GM12872 (cell line): ENCODE measurements at regions not wholly inside any gene's neighbourhood (a gene's known extent, or its start where the extent isn't known, plus 50 kb on each side); places are given as distances from the start of the nearest gene placed in this dataset.
A peak's percentile ranks its signal among the peaks of the same experiment; 100 is the strongest.

Experiments used
- TF ChIP-seq, protein P1 (sequence below): IDR thresholded peaks from 3 replicates; pipeline ENCODE4 v1.5.1; 2011; ENCODE audit warnings: low read depth, mild to moderate bottlenecking, low read length, moderate library complexity; ENCODE audit not compliant: insufficient read depth

DNA sequence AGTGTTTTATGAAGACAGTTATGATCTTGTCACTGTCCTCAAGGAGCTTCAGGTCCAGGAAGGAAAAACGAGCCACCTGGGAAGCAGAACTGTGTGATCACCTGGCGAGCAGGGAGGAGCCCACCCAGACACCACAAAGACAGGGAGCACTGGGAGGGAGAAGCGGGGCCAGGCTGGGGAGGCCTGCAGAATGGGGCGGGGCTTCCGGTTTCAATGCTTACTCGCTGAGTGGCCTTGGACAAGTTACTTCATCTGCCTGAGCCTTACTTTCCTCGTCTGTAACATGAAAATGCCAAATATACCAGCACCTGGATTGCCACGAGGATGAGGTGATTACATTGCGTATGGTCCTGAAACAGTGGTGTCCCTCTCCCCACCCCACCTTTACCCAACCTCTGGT, 227.5 kb downstream of the ANKRD30B start:
- TF ChIP-seq, protein P1, sequence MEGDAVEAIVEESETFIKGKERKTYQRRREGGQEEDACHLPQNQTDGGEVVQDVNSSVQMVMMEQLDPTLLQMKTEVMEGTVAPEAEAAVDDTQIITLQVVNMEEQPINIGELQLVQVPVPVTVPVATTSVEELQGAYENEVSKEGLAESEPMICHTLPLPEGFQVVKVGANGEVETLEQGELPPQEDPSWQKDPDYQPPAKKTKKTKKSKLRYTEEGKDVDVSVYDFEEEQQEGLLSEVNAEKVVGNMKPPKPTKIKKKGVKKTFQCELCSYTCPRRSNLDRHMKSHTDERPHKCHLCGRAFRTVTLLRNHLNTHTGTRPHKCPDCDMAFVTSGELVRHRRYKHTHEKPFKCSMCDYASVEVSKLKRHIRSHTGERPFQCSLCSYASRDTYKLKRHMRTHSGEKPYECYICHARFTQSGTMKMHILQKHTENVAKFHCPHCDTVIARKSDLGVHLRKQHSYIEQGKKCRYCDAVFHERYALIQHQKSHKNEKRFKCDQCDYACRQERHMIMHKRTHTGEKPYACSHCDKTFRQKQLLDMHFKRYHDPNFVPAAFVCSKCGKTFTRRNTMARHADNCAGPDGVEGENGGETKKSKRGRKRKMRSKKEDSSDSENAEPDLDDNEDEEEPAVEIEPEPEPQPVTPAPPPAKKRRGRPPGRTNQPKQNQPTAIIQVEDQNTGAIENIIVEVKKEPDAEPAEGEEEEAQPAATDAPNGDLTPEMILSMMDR, result no peak

DNA sequence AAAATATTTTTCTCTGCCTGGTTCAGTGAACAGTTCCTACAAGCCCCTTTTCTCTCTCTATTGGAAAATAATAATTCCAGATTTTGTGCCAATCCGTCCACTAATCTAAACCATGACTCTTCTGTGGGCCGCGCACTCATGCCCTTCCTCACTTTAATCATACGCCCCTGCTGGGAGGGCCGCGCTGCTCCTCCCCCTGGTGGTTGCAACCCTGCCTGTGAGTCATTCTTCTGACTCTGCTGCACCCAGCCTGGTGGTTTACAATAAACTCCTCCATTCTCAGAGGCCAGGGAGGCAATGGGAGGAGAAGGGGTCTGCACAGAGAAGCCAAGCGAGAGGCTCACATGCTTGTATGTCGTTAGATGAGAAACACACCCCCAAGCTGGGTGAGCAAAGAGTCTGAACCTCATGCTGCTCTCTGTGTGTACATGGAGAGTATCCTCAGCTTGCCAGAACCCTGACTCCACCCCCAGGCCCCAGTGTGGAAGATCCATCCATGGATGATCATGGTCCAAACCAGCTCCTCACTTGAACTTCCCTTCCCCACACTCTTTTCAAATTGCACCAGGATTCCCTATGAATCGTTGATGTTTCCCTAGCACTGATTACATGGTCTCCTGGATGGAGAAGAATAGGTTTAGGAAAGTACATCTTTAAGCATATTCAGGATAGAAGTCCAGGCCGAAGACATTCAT, 228.9 kb downstream of the ANKRD30B start:
- TF ChIP-seq, protein P1, result no peak

DNA sequence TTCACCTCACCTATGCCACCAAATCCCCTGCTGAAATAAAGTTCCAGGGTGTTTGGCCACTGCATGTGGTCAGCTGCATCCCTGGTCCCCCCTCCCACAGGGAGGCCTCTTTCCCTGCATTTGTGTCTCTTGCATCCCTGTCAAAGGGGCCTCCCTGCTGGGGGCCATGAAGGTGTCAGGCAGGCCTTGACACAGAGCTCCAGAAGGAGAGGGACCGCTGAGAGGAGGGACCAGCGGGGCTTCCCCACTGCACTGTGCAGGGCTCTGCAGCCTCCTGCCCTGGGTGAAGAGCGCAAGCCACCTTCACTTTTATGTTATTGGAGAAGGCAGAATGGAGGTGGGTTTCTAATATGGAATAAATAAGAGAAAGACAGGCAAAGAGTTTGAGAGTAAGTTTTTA, 230.2 kb downstream of the ANKRD30B start:
- TF ChIP-seq, protein P1, result no peak

DNA sequence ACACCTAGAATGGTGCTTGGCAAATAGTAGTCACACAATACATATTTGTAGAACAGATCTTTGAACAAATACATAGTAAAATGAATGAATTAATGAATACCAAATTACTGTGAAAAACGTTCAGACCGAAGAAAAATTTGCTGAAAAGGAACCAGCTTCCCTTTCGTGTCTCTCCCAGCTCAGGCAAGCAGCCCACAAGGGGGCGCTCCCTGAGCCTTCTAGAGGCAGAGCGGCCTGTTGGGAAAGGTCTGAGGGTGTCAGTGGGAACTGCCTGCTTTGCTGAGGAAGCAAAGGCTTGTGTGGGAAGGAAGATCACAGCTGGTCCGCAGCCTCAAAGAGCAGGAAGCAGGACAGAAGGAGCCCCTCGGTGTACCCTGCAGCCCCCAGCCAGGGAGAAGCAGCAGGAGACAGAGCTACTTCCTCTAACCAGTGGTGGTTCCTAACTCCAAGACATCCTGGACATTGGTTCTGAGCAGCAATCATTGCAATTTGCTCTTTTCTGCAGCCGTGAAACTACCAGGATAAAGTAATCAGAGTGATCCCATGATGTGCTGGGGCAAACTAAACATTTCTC, 231.1 kb downstream of the ANKRD30B start:
- TF ChIP-seq, protein P1, result 0 out of 3 replicates have a peak, but pooled peaks have one; percentile 9

DNA sequence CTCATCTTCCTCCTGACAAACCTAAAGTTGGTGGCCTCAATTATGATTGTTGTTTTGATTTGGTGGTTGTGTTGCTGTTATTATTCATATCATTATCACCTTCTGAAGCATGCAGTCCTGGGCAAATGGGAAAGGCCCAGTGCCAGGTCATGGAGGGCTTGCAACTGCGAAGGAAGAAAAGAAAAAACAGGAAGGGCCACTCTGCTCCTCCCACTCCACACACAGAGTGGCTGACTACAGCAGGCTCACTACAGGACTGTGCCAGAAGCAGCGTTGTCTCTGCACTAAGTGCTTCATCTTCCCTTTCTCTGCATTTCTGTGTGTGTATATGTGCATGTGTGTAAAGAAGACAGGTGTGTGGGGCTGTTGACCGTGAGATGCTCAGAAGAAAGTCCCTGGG, 231.9 kb downstream of the ANKRD30B start:
- TF ChIP-seq, protein P1, result no peak

DNA sequence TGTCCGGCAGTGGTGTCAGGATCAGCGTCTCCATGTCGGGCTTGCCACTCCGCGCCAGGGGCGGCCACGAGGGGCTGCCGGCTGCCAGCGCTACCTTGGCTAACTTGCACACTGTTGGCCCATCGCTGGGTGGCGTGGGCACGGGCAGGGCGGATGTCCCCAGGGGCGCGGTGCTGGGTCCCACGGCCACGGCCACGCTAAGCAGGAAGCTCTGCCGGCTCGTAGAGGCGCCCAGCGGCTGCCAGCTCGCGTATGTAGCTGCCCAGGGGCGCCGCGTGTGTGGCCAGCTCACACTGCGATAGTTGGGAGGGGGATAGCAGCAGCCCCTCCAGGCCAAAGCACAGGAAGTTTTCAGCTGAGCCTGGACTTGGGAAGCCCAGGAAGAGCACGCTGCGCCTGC, 249.4 kb downstream of the ANKRD30B start:
- TF ChIP-seq, protein P1, result no peak

DNA sequence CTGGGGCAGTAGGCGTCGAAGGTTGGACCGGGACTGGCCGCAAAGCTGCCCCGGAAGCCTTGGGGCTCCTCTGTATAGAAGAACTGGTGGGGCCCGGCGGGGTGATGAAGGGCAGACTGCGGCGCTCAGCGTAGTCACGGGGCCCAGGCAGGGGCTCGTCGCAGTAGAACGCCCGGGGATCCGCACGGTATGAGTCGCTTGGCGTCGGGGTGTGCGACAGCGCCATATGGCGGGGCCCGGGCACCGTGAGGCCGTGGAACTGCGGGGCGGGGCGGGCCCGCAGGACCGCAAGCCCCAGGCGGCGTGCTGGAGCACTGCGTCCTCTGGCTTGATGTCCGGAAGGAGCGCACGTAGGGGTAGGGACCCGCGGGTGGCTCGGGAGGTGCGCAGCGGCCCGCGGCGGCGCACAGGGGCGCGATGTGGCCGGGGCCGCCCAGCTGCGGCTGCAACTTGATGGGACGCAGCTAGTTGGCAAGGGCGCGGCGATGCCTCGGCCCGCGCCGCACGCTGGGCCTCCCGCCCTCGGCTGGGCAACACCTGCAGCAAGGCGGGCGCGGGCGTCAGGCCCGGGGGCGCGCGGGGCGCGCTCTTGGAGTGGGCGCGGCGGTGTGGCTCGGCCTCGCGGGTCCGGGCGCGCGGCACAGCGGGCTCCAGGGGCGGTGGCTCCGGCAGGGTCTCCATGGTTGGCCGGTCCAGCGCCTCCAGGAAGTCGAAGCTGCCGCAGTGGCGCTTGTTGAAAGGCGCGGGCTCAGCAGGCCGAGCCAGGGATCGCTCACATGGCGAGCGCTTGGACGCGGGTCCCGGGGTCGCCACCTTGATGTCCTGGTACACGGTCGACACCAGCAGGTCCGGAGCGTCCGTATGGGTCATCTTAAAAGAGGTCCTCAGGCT, 251.4 kb downstream of the ANKRD30B start:
- TF ChIP-seq, protein P1, result no peak
